Neural progenitor cell (in vitro differentiated cells): ENCODE measurements at regions not wholly inside any gene's neighbourhood (a gene's known extent, or its start where the extent isn't known, plus 50 kb on each side); places are given as distances from the start of the nearest gene placed in this dataset.

Experiments
- DNase-seq: peaks from one replicate; pipeline ENCODE4 v3.0.0-alpha.2; 2016; ENCODE audit warnings: low spot score
- H2AFZ ChIP-seq: fragments of 200-600 bp; sonication (generic); replicated peaks from 2 replicates; pipeline ENCODE4 v1.6.1; 2016; ENCODE audit warnings: antibody characterized with exemption
- H3F3A ChIP-seq: fragments of 200-600 bp; sonication (generic); 2 replicates; pipeline ENCODE4 v1.6.1; 2016; ENCODE audit warnings: antibody characterized with exemption, low read depth
- H3K27ac ChIP-seq: fragments of 200-600 bp; sonication (generic); 2 replicates; pipeline ENCODE4 v1.5.1; 2016; ENCODE audit warnings: mild to moderate bottlenecking
- H3K27me3 ChIP-seq: fragments of 200-600 bp; sonication (generic); 2 replicates; pipeline ENCODE4 v1.6.1; 2016; ENCODE audit warnings: mild to moderate bottlenecking, moderate library complexity
- H3K36me3 ChIP-seq: fragments of 200-600 bp; sonication (generic); 2 replicates; pipeline ENCODE4 v1.5.1; 2016
- H3K4me1 ChIP-seq: fragments of 200-600 bp; sonication (generic); 2 replicates; pipeline ENCODE4 v1.6.1; 2016; ENCODE audit warnings: mixed run types
- H3K4me2 ChIP-seq: fragments of 200-600 bp; sonication (generic); 2 replicates; pipeline ENCODE4 v1.6.1; 2016
- H3K4me3 ChIP-seq: fragments of 200-600 bp; sonication (generic); 2 replicates; pipeline ENCODE4 v1.5.1; 2016
- H3K79me2 ChIP-seq: fragments of 200-600 bp; sonication (generic); 2 replicates; pipeline ENCODE4 v1.6.1; 2016; ENCODE audit warnings: low read depth
- H3K9ac ChIP-seq: fragments of 200-600 bp; sonication (generic); 2 replicates; pipeline ENCODE4 v1.6.1; 2016
- H3K9me3 ChIP-seq: fragments of 200-600 bp; sonication (generic); 2 replicates; pipeline ENCODE4 v1.5.1; 2016; ENCODE audit warnings: low read depth
- H4K20me1 ChIP-seq: fragments of 200-600 bp; sonication (generic); 2 replicates; pipeline ENCODE4 v1.6.1; 2016; ENCODE audit warnings: low read depth
- H3K27ac Mint-ChIP-seq: 3 replicates; pipeline ENCODE4 v1.8.0; 2021; ENCODE audit warnings: mixed read lengths
- H3K27me3 Mint-ChIP-seq: 2 replicates; pipeline ENCODE4 v1.8.0; 2022; ENCODE audit warnings: low read depth, mild to moderate bottlenecking, inconsistent platforms, moderate library complexity, mixed read lengths; ENCODE audit not compliant: insufficient read depth
- H3K36me3 Mint-ChIP-seq: 3 replicates; pipeline ENCODE4 v1.8.0; 2021; ENCODE audit warnings: mixed read lengths
- H3K4me1 Mint-ChIP-seq: 3 replicates; pipeline ENCODE4 v1.8.0; 2021; ENCODE audit warnings: mixed read lengths
- H3K4me3 Mint-ChIP-seq: 3 replicates; pipeline ENCODE4 v1.8.0; 2021; ENCODE audit warnings: mild to moderate bottlenecking, moderate library complexity, mixed read lengths
- H3K9me3 Mint-ChIP-seq: 3 replicates; pipeline ENCODE4 v1.8.0; 2020; ENCODE audit warnings: mixed read lengths
- CTCF ChIP-seq: fragments of 200-600 bp; sonication (generic); IDR thresholded peaks from 2 replicates; pipeline ENCODE4 v1.5.1; 2017; ENCODE audit warnings: antibody characterized with exemption, mild to moderate bottlenecking
- EZH2 ChIP-seq: fragments of 200-600 bp; sonication (generic); IDR thresholded peaks from 2 replicates; pipeline ENCODE4 v1.6.1; 2017; ENCODE audit warnings: antibody characterized with exemption, mild to moderate bottlenecking, moderate library complexity
- EZH2phosphoT487 ChIP-seq: fragments of 200-600 bp; sonication (generic); IDR thresholded peaks from 2 replicates; pipeline ENCODE4 v1.6.1; 2017; ENCODE audit warnings: antibody characterized with exemption

- peaks cover 13% of the 10 kb centered on the region for H3K9me3 Mint-ChIP-seq
- no peak overlapping the region for H3K4me2 ChIP-seq
- H3K9me3 ChIP-seq: peaks cover 5% of the 10 kb centered on the region
- no peaks in the 10 kb centered on the region for H3K27me3 ChIP-seq
- H3K4me3 ChIP-seq: no peak overlapping the region
- peaks cover 3% of the 10 kb centered on the region for H3K4me1 Mint-ChIP-seq
- no peak overlapping the region for H3K4me3 Mint-ChIP-seq
- H3K4me1 ChIP-seq: no peaks in the 10 kb centered on the region
- no peak overlapping the region for H2AFZ ChIP-seq
- H3K79me2 ChIP-seq: no peaks in the 10 kb centered on the region
- H3K9ac ChIP-seq: no peak overlapping the region
- H3K36me3 Mint-ChIP-seq: peaks cover 7% of the 10 kb centered on the region
- H3K27ac Mint-ChIP-seq: no peak overlapping the region
- H4K20me1 ChIP-seq: no peaks in the 10 kb centered on the region
- DNase-seq: no peak
- H3K27ac ChIP-seq: no peak overlapping the region
- no peaks in the 10 kb centered on the region for H3K36me3 ChIP-seq
- peaks cover under 1% of the 10 kb centered on the region for H3K27me3 Mint-ChIP-seq
- no peaks in the 10 kb centered on the region for H3F3A ChIP-seq
- no peak for TF ChIP-seq EZH2
- no peak for TF ChIP-seq CTCF
- no peak for TF ChIP-seq EZH2phosphoT487
Measured at GRCh38 chr7:12777257-12777656, 89.8 kb downstream of the ARL4A start.

DNA sequence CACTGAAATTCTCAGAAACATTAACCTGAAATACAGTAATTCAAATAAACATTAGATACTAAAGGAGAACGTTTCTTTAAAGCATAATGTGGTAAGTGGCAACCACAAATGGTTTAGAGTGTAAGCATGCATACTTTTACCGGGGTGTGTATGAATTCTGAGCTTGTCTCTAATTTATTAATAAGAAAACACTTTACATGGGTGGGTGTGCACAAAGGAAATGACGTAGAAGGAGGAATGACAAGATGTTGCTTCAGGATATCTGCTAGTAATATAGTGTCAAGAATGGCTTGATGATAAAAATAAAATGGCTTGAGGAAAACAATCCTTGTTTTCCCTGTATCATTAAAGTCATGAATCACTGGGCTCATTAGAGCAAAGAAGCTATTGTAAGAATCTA is 92.5 kb downstream of the ARL4A start:
- Histone ChIP-seq H3K4me1 (no peaks in the 10 kb centered on the region), H3K9ac (no peak overlapping the region), H2AFZ (peak overlapping the region; percentile 69), H3F3A (no peaks in the 10 kb centered on the region), H3K36me3 (no peaks in the 10 kb centered on the region), H3K4me2 (no peak overlapping the region), H3K9me3 (no peaks in the 10 kb centered on the region), H3K27me3 (no peaks in the 10 kb centered on the region), H3K79me2 (no peaks in the 10 kb centered on the region), H3K27ac (no peak overlapping the region), H3K4me3 (no peak overlapping the region), H4K20me1 (no peaks in the 10 kb centered on the region)
- Mint-ChIP-seq H3K27me3 (no peaks in the 10 kb centered on the region), H3K36me3 (no peaks in the 10 kb centered on the region), H3K27ac (no peak overlapping the region), H3K9me3 (peaks cover 3% of the 10 kb centered on the region), H3K4me3 (no peak overlapping the region), H3K4me1 (no peaks in the 10 kb centered on the region)
- no peak for TF ChIP-seq EZH2phosphoT487
- TF ChIP-seq EZH2: no peak
- TF ChIP-seq CTCF: no peak
- DNase-seq: no peak

GRCh38 chr7:12783421-12784095 is 96.1 kb downstream of the ARL4A start:
- Histone ChIP-seq H4K20me1 (no peaks in the 10 kb centered on the region), H3F3A (no peaks in the 10 kb centered on the region), H3K9me3 (no peaks in the 10 kb centered on the region), H3K4me1 (no peaks in the 10 kb centered on the region), H3K9ac (no peak overlapping the region), H3K4me3 (no peak overlapping the region), H3K4me2 (no peak overlapping the region), H3K36me3 (no peaks in the 10 kb centered on the region), H2AFZ (no peak overlapping the region), H3K79me2 (no peaks in the 10 kb centered on the region), H3K27me3 (no peaks in the 10 kb centered on the region), H3K27ac (no peak overlapping the region)
- H3K36me3 Mint-ChIP-seq: no peaks in the 10 kb centered on the region
- H3K4me1 Mint-ChIP-seq: no peaks in the 10 kb centered on the region
- H3K9me3 Mint-ChIP-seq: peaks cover 7% of the 10 kb centered on the region
- no peak overlapping the region for H3K27ac Mint-ChIP-seq
- no peaks in the 10 kb centered on the region for H3K27me3 Mint-ChIP-seq
- H3K4me3 Mint-ChIP-seq: no peak overlapping the region
- no peak for DNase-seq
- TF ChIP-seq EZH2 (no peak), CTCF (no peak), EZH2phosphoT487 (no peak)
